PC-9 (cell line): ENCODE measurements at regions not wholly inside any gene's neighbourhood (a gene's known extent, or its start where the extent isn't known, plus 50 kb on each side); places are given as distances from the start of the nearest gene placed in this dataset.

ENCODE experiments used
- BruUV-seq: library from RNA; stranded (reverse); fragments of 400-500 nt; replicated peaks from 2 replicates; lab custom pipeline; 2021; lab: Mats Ljungman, UMichigan
- CTCF ChIA-PET: fragments of 300-600 bp; sonication (Branson Sonifier 250); formaldehyde crosslinking; loops from one replicate; lab custom pipeline; 2022; ENCODE audit warnings: antibody characterized with exemption; lab: Charles Lee
- POLR2A ChIA-PET: fragments of 300-600 bp; sonication (Branson Sonifier 250); formaldehyde crosslinking; loops from one replicate; lab custom pipeline; 2022; ENCODE audit warnings: antibody characterized with exemption; ENCODE audit not compliant: unreplicated experiment; lab: Charles Lee
- DNase-seq, 2 experiments: peaks; one replicate each; pipeline versions ENCODE4 v3.0.0 to v3.0.0-alpha.2; 2015 to 2022; ENCODE audit warnings: mixed read lengths in 1 of 2
- H2AFZ ChIP-seq: fragments of 200-600 bp; sonication (generic); 2 replicates; pipeline ENCODE4 v1.8.1; 2017; ENCODE audit warnings: antibody characterized with exemption
- H3F3A ChIP-seq: fragments of 200-600 bp; sonication (generic); 2 replicates; pipeline ENCODE4 v1.8.1; 2017; ENCODE audit warnings: antibody characterized with exemption, mild to moderate bottlenecking, low read depth; ENCODE audit not compliant: insufficient read depth
- H3K27ac ChIP-seq: fragments of 200-600 bp; sonication (generic); 2 replicates; pipeline ENCODE4 v1.6.1; 2016; ENCODE audit warnings: mixed run types
- H3K27me3 ChIP-seq: fragments of 200-600 bp; sonication (generic); 2 replicates; pipeline ENCODE4 v1.6.1; 2016; ENCODE audit warnings: low read depth, mixed run types; ENCODE audit not compliant: insufficient read depth
- H3K36me3 ChIP-seq: fragments of 200-600 bp; sonication (generic); 2 replicates; pipeline ENCODE4 v1.6.1; 2016; ENCODE audit warnings: low read depth, mixed run types
- H3K4me1 ChIP-seq: fragments of 200-600 bp; sonication (generic); replicated peaks from 2 replicates; pipeline ENCODE4 v1.6.1; 2016; ENCODE audit warnings: mixed run types; ENCODE audit not compliant: insufficient read depth
- H3K4me2 ChIP-seq: fragments of 200-600 bp; sonication (generic); 2 replicates; pipeline ENCODE4 v1.6.1; 2017; ENCODE audit warnings: mixed run types
- H3K4me3 ChIP-seq: fragments of 200-600 bp; sonication (generic); 2 replicates; pipeline ENCODE4 v1.6.1; 2016; ENCODE audit warnings: mixed run types
- H3K79me2 ChIP-seq: fragments of 200-600 bp; sonication (generic); 2 replicates; pipeline ENCODE4 v1.6.1; 2017; ENCODE audit warnings: low read depth, mixed run types
- H3K9me2 ChIP-seq: fragments of 200-600 bp; sonication (generic); 2 replicates; pipeline ENCODE4 v1.8.1; 2017; ENCODE audit warnings: mild to moderate bottlenecking; ENCODE audit not compliant: insufficient read depth
- H3K9me3 ChIP-seq: fragments of 200-600 bp; sonication (generic); 2 replicates; pipeline ENCODE4 v1.8.1; 2016; ENCODE audit warnings: low read depth; ENCODE audit not compliant: insufficient read depth
- H4K20me1 ChIP-seq: fragments of 200-600 bp; sonication (generic); 2 replicates; pipeline ENCODE4 v1.8.1; 2017; ENCODE audit not compliant: insufficient read depth
- EZH2 ChIP-seq: fragments of 200-600 bp; sonication (generic); IDR thresholded peaks from 2 replicates; pipeline ENCODE4 v1.8.0; 2017; ENCODE audit warnings: antibody characterized with exemption, low read depth
- intact Hi-C: fragments of 100-400 bp; cut with micrococcal nuclease; formaldehyde crosslinking; loops from one replicate; pipeline ENCODE4 v1.10.0; 2022; ENCODE audit not compliant: unreplicated experiment
- TF ChIP-seq, protein P1 (sequence below): fragments of 200-600 bp; sonication (generic); conservative IDR thresholded peaks from 2 replicates; pipeline ENCODE4 v1.6.1; 2017; ENCODE audit warnings: mixed run types, antibody characterized with exemption, mild to moderate bottlenecking, moderate library complexity

- no peaks in the 10 kb centered on the region for H3K79me2 ChIP-seq
- CTCF ChIA-PET: no interaction called here
- no peak for DNase-seq
- H3K4me3 ChIP-seq: no peak overlapping the region
- H3K9me3 ChIP-seq: no peaks in the 10 kb centered on the region
- H3K4me1 ChIP-seq: no peaks in the 10 kb centered on the region
- H3F3A ChIP-seq: no peaks in the 10 kb centered on the region
- no peak overlapping the region for H3K27ac ChIP-seq
- 0 out of 2 replicates have a peak, but pooled peaks cover 11% of the 10 kb centered on the region for H3K27me3 ChIP-seq
- H3K4me2 ChIP-seq: no peak overlapping the region
- no peak overlapping the region for H2AFZ ChIP-seq
- TF ChIP-seq, protein P1, sequence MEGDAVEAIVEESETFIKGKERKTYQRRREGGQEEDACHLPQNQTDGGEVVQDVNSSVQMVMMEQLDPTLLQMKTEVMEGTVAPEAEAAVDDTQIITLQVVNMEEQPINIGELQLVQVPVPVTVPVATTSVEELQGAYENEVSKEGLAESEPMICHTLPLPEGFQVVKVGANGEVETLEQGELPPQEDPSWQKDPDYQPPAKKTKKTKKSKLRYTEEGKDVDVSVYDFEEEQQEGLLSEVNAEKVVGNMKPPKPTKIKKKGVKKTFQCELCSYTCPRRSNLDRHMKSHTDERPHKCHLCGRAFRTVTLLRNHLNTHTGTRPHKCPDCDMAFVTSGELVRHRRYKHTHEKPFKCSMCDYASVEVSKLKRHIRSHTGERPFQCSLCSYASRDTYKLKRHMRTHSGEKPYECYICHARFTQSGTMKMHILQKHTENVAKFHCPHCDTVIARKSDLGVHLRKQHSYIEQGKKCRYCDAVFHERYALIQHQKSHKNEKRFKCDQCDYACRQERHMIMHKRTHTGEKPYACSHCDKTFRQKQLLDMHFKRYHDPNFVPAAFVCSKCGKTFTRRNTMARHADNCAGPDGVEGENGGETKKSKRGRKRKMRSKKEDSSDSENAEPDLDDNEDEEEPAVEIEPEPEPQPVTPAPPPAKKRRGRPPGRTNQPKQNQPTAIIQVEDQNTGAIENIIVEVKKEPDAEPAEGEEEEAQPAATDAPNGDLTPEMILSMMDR: no peak
- TF ChIP-seq EZH2: no peak
- POLR2A ChIA-PET: no interaction called here
- no TSS peak for BruUV-seq
- H3K36me3 ChIP-seq: no peaks in the 10 kb centered on the region
- intact Hi-C loops: no loop called here
- H4K20me1 ChIP-seq: no peaks in the 10 kb centered on the region
- H3K9me2 ChIP-seq: no peaks in the 10 kb centered on the region
Measured at GRCh38 chrX:150223176-150224015, 139.7 kb upstream of the MAMLD1 start.

DNA sequence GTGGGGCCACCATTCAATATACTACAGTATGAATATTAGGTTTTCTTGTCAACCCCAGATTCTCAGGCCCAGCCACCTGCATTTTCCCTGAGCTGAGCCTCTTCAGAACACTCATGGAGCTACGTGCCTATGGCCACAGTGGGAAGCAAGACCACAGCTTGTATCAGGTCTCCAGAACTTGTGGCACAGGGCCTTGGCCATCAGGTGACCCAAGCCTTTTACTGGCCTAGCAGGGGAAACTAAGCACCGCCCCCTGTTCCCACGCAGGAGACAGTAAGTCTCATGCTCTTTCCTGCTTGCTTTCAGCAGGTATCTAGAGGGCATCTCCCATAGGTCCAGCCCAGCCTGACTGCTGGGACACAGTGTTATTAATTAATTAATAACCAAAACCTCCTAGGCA lies 138.4 kb upstream of the MAMLD1 start:
- Histone ChIP-seq H3K9me2 (no peaks in the 10 kb centered on the region), H3K9me3 (no peaks in the 10 kb centered on the region), H3K4me2 (no peak overlapping the region), H3K4me1 (no peaks in the 10 kb centered on the region), H3K79me2 (no peaks in the 10 kb centered on the region), H3K27ac (no peak overlapping the region), H2AFZ (no peak overlapping the region), H3K36me3 (no peaks in the 10 kb centered on the region), H3F3A (no peaks in the 10 kb centered on the region), H3K4me3 (no peak overlapping the region), H4K20me1 (no peaks in the 10 kb centered on the region), H3K27me3 (0 out of 2 replicates have a peak, but pooled peaks cover 18% of the 10 kb centered on the region)
- BruUV-seq: no TSS peak
- ChIA-PET POLR2A (no interaction called here), CTCF (no interaction called here)
- TF ChIP-seq, protein P1: no peak
- no peak for TF ChIP-seq EZH2
- intact Hi-C loops: no loop called here
- no peak for DNase-seq

DNA sequence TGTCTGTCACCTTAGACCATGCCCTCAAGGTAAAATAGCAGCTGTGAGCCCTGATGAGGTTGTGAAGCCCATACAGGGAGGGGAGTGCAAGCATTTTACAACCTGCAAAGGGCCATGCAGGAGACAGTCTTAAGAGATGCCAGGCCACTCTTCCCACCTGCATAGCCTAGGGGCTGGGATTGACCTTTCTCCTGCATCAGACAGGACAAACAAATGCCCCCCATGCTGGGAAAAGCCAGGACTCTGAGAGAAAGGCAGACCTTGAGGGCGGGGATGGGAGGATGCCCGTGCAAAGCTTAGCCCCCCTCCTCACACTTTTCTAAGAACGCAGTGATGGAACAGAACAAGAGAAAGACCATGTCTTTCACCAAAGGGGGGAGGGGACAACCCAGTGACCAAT lies 137.9 kb upstream of the MAMLD1 start:
- DNase-seq: no peak
- Histone ChIP-seq H3K4me3 (no peak overlapping the region), H3K9me3 (no peaks in the 10 kb centered on the region), H3F3A (no peaks in the 10 kb centered on the region), H3K79me2 (no peaks in the 10 kb centered on the region), H3K36me3 (no peaks in the 10 kb centered on the region), H3K27me3 (0 out of 2 replicates have a peak, but pooled peaks cover 18% of the 10 kb centered on the region), H4K20me1 (no peaks in the 10 kb centered on the region), H2AFZ (no peak overlapping the region), H3K9me2 (no peaks in the 10 kb centered on the region), H3K4me1 (no peaks in the 10 kb centered on the region), H3K27ac (no peak overlapping the region), H3K4me2 (no peak overlapping the region)
- ChIA-PET CTCF (no interaction called here), POLR2A (no interaction called here)
- no TSS peak for BruUV-seq
- intact Hi-C loops: no loop called here
- TF ChIP-seq EZH2: no peak
- TF ChIP-seq, protein P1: no peak
